ENCODE measurements at regions not wholly inside any gene's neighbourhood (a gene's known extent, or its start where the extent isn't known, plus 50 kb on each side); places are given as distances from the start of the nearest gene placed in this dataset.
"Not testable (repeated sequence)": the region's sequence is repeated elsewhere in the genome, so short reads cannot be mapped to it uniquely, and the experiment has no call there.

DNA sequence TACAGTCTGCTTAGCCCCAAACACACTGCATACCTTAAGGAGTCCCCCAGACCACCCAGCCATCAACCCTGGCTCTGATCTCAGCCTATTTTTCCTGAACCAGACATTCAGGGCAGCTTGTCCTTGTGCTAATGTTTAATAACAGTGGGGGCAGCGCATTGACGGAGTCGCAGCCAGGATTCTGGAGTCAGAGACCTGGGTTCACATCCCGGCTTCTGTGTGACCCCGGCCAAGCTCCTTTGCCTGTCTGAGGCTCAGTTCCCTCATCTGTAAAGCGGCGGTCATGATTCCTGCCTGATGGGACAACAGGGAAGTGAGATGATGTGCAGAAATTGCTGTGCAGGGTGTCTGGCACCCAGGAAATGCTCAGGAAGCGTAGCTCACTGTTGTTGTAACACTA is 63.1 kb downstream of the MATN1 start:
- DNase-seq, result no peak
- Histone ChIP-seq H3K4me2 (ENCODE audit: low read depth, low read length, poor library complexity, severe bottlenecking) (no peak overlapping the region), H3K36me3 (ENCODE audit: insufficient read depth, low read length) (no peaks in the 10 kb centered on the region), H3K9ac (ENCODE audit: low read length) (no peak overlapping the region), H3K27ac (ENCODE audit: low read length) (no peak overlapping the region), H3K27me3 (ENCODE audit: low read length) (no peaks in the 10 kb centered on the region), H3K4me1 (ENCODE audit: low read length) (peaks cover 24% of the 10 kb centered on the region), H3K9me2 (replicated peaks; ENCODE audit: insufficient read depth, low read length) (no peaks in the 10 kb centered on the region), H3K9me3 (ENCODE audit: low read length) (peaks cover 3% of the 10 kb centered on the region; the same call in 1 of the 2 replicates), H4K20me1 (ENCODE audit: insufficient read depth, low read depth, low read length) (no peaks in the 10 kb centered on the region), H3K4me3 (ENCODE audit: low read length) (no peak overlapping the region), H2AFZ (ENCODE audit: low read length) (0 out of 2 replicates have a peak overlapping the region, but pooled peaks have one; percentile 40), H3K79me2 (ENCODE audit: low read length) (no peaks in the 10 kb centered on the region)

DNA sequence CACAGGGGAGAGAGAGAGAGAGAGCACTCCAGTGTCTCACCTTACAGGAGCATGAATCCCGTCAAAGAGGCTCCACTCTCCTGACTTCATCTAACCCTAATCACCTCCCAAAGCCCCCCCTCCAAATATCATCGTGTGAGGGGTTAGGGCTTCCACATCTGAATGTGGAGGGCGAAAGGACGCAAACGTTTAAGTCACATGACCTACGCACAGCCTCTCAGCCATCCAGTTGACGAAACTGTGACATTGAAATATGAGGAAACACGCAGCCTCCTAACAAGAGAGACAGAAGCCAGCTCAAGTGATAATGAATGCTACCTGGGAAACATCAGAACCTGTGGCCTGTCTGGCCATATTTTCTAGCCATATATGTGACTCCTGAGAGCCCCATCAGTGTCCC is 63.7 kb downstream of the MATN1 start:
- Histone ChIP-seq H4K20me1 (ENCODE audit: insufficient read depth, low read depth, low read length) (no peaks in the 10 kb centered on the region), H3K27ac (ENCODE audit: low read length) (no peak overlapping the region), H3K9me2 (replicated peaks; ENCODE audit: insufficient read depth, low read length) (no peaks in the 10 kb centered on the region), H3K36me3 (ENCODE audit: insufficient read depth, low read length) (no peaks in the 10 kb centered on the region), H2AFZ (ENCODE audit: low read length) (0 out of 2 replicates have a peak overlapping the region, but pooled peaks have one; percentile 40), H3K79me2 (ENCODE audit: low read length) (no peaks in the 10 kb centered on the region), H3K4me3 (ENCODE audit: low read length) (no peak overlapping the region), H3K4me2 (ENCODE audit: low read depth, low read length, poor library complexity, severe bottlenecking) (peak overlapping the region; percentile 30), H3K9ac (ENCODE audit: low read length) (no peak overlapping the region), H3K27me3 (ENCODE audit: low read length) (no peaks in the 10 kb centered on the region), H3K9me3 (ENCODE audit: low read length) (peaks cover 6% of the 10 kb centered on the region; the same call in 1 of the 2 replicates), H3K4me1 (ENCODE audit: low read length) (peaks cover 24% of the 10 kb centered on the region)
- DNase-seq, result peak; percentile 58

DNA sequence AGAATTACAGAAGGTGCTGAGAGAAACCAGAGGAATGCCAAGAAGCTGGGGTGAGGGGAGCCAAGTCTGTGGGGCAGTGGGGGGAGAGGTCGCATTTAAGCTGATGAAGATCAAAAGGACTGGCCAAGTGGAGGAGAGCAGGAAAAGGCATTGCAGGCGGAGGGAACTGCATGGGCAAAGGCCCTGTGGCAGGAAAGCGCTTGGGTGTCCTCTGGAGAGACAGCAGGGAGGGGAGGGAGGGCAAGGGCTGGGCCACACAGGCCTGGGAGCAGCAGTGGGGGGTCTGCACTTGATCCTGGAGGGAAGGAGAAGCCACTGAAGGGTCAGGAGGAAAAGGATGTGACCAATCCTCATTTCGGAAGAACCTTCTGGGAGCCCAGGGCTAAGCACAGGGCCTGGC is 65.0 kb downstream of the MATN1 start:
- peaks cover 24% of the 10 kb centered on the region for H3K4me1 ChIP-seq (ENCODE audit: low read length)

DNA sequence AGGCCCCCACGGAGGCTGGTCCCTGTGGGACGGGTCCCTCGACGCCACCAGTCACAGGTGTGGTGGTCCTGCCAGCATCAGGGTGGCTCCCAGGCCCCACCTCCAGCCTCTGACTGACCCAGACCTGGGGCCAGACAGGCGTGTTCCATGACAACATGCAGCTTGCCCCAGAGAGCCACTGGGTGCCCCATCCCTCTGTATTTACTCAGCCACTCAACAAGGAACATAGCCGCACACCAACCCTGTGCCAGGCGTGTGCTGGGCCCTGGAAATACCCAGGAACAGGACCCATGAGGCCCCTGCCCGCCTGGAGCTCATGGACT is 65.4 kb downstream of the MATN1 start:
- H3K27ac ChIP-seq (ENCODE audit: low read length), result no peak overlapping the region
- H3K79me2 ChIP-seq (ENCODE audit: low read length), result no peaks in the 10 kb centered on the region
- H3K36me3 ChIP-seq (ENCODE audit: insufficient read depth, low read length), result no peaks in the 10 kb centered on the region
- no peak overlapping the region for H3K4me2 ChIP-seq (ENCODE audit: low read depth, low read length, poor library complexity, severe bottlenecking)
- H3K27me3 ChIP-seq (ENCODE audit: low read length), result no peaks in the 10 kb centered on the region
- H3K4me3 ChIP-seq (ENCODE audit: low read length), result no peak overlapping the region
- DNase-seq, result no peak
- H3K4me1 ChIP-seq (ENCODE audit: low read length), result peaks cover 23% of the 10 kb centered on the region
- no peaks in the 10 kb centered on the region for H4K20me1 ChIP-seq (ENCODE audit: insufficient read depth, low read depth, low read length)
- no peak overlapping the region for H2AFZ ChIP-seq (ENCODE audit: low read length)
- no peak overlapping the region for H3K9ac ChIP-seq (ENCODE audit: low read length)
- H3K9me2 ChIP-seq (replicated peaks; ENCODE audit: insufficient read depth, low read length), result no peaks in the 10 kb centered on the region
- H3K9me3 ChIP-seq (ENCODE audit: low read length), result peaks cover 6% of the 10 kb centered on the region; the same call in 1 of the 2 replicates

More for the DNA sequence above, 65.0 kb downstream of the MATN1 start:
- not testable (repeated sequence) for H3K9me3 ChIP-seq (ENCODE audit: low read length); H3K36me3 ChIP-seq (ENCODE audit: insufficient read depth, low read length); H3K79me2 ChIP-seq (ENCODE audit: low read length); H4K20me1 ChIP-seq (ENCODE audit: insufficient read depth, low read depth, low read length); H2AFZ ChIP-seq (ENCODE audit: low read length); DNase-seq; H3K27me3 ChIP-seq (ENCODE audit: low read length); H3K27ac ChIP-seq (ENCODE audit: low read length); H3K9ac ChIP-seq (ENCODE audit: low read length); H3K4me3 ChIP-seq (ENCODE audit: low read length); H3K9me2 ChIP-seq (replicated peaks; ENCODE audit: insufficient read depth, low read length); H3K4me2 ChIP-seq (ENCODE audit: low read depth, low read length, poor library complexity, severe bottlenecking)

DNA sequence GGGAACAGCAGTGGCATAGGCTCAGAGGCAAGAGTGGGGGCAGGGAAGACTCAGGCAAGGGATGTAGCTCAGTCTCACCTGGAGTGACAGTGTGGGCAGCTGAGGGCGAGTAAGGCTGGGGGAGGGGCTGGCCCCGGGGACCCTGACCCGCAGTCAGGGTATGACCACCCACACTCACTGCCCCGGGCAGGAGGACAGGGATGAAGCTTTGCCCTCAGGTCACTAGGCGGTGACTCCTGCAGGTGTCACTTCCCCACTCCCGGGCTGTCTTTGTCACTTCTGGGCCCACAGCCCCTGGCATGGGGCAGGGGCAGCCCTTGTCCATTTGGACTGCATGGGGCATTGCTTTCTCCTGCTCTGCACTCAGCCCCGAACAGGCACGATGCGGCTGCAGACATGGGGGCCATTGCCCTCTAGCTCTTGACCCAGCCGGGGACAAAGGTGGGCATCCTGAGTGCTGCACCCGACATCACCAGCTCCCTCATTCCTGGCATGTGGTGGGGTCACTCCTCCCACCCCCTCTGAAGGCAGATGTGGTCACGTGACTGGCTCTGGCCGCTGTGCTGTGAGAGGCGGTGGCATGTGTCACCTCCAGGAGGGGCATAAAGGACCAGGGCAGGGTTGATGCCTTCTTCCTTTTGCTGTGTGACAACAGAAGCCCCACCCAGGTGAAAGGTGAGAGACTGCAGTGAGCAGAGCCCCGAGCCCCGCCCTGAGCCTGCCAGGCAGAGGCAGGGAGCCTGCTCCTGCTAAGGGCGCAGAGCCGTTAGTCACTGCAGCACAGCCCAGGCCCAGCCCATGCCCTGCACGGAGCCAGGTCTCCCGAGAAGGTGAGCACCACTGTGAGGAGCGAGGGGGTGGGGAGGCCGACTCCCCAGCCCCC is 66.0 kb downstream of the MATN1 start:
- H3K9me3 ChIP-seq (ENCODE audit: low read length), result peaks cover 6% of the 10 kb centered on the region; the same call in 1 of the 2 replicates

DNA sequence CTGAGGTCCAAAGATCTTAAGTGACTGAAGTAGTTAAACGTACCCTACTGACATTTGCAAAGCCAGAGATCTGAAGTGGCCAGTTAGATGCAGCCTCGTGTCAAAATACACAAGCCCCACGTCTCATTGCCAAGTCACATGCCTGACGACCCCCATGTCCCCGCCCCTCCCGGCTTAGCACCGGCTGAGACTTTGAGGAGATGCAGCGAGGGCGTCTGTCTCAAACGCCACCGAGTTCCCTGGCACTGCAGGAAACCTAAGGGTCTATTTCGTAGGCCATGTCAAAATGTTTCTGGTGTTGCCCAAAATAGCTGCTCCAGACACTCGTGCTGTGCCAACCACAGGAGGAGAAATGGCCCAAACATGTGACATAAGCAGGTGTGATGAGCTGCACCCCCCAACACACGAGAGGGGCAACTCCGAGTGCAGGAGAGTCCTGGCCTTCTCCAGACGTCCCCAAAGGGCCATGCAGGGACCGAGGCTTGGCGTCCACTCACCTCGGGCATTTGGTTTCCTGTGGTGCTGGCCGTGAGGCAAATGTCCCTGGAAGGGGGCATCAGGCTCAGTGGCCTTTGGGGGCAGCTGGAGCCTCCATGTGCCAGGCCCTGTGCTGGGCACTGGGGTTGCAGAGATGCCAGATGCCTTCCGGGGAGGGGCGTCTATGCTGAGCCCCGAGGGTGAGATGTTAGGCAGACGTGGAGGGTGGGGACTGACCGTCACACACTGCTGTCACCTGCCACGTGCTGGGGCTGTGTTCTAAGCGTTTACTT is 67.0 kb downstream of the MATN1 start:
- H4K20me1 ChIP-seq (ENCODE audit: insufficient read depth, low read depth, low read length), result no peaks in the 10 kb centered on the region
- no peak overlapping the region for H3K4me3 ChIP-seq (ENCODE audit: low read length)
- H3K9me2 ChIP-seq (replicated peaks; ENCODE audit: insufficient read depth, low read length), result no peaks in the 10 kb centered on the region
- H3K27ac ChIP-seq (ENCODE audit: low read length), result no peak overlapping the region
- peaks cover 6% of the 10 kb centered on the region; the same call in 1 of the 2 replicates for H3K9me3 ChIP-seq (ENCODE audit: low read length)
- DNase-seq, result no peak
- H3K27me3 ChIP-seq (ENCODE audit: low read length), result no peaks in the 10 kb centered on the region
- no peaks in the 10 kb centered on the region for H3K79me2 ChIP-seq (ENCODE audit: low read length)
- H3K4me1 ChIP-seq (ENCODE audit: low read length), result peaks cover 20% of the 10 kb centered on the region
- no peak overlapping the region for H3K4me2 ChIP-seq (ENCODE audit: low read depth, low read length, poor library complexity, severe bottlenecking)
- no peaks in the 10 kb centered on the region for H3K36me3 ChIP-seq (ENCODE audit: insufficient read depth, low read length)
- no peak overlapping the region for H2AFZ ChIP-seq (ENCODE audit: low read length)
- no peak overlapping the region for H3K9ac ChIP-seq (ENCODE audit: low read length)

More for the DNA sequence above, 66.0 kb downstream of the MATN1 start:
- H3K79me2 ChIP-seq (ENCODE audit: low read length), result no peaks in the 10 kb centered on the region
- H3K9me2 ChIP-seq (replicated peaks; ENCODE audit: insufficient read depth, low read length), result no peaks in the 10 kb centered on the region
- no peak overlapping the region for H2AFZ ChIP-seq (ENCODE audit: low read length)
- no peaks in the 10 kb centered on the region for H3K36me3 ChIP-seq (ENCODE audit: insufficient read depth, low read length)
- peaks cover 20% of the 10 kb centered on the region for H3K4me1 ChIP-seq (ENCODE audit: low read length)
- no peaks in the 10 kb centered on the region for H3K27me3 ChIP-seq (ENCODE audit: low read length)
- DNase-seq, result no peak
- no peaks in the 10 kb centered on the region for H4K20me1 ChIP-seq (ENCODE audit: insufficient read depth, low read depth, low read length)
- H3K4me3 ChIP-seq (ENCODE audit: low read length), result no peak overlapping the region
- H3K4me2 ChIP-seq (ENCODE audit: low read depth, low read length, poor library complexity, severe bottlenecking), result no peak overlapping the region
- no peak overlapping the region for H3K27ac ChIP-seq (ENCODE audit: low read length)
- H3K9ac ChIP-seq (ENCODE audit: low read length), result no peak overlapping the region

DNA sequence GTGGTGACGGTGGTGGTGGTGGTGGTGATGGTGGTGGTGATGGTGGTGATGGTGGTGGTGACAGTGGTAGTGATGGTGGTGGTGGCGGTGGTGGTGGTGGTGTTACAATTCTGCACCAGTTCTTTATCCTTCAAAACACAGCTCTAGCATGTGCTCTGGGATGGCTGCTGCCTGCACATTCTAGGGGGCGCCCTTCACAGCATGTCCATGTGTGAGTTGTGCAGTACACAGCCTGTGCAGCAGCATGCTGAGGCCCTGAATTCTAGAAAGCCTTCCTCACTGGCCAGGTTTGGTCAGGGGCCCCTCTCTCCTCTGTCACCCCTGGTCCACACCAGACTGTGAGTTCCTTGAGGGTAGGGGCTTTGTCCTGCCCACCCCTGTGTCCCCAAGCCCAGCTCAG is 67.7 kb downstream of the MATN1 start:
- no peaks in the 10 kb centered on the region for H3K9me2 ChIP-seq (replicated peaks; ENCODE audit: insufficient read depth, low read length)
- no peak overlapping the region for H3K4me3 ChIP-seq (ENCODE audit: low read length)
- H3K4me1 ChIP-seq (ENCODE audit: low read length), result peaks cover 20% of the 10 kb centered on the region
- no peak overlapping the region for H3K4me2 ChIP-seq (ENCODE audit: low read depth, low read length, poor library complexity, severe bottlenecking)
- H3K27me3 ChIP-seq (ENCODE audit: low read length), result no peaks in the 10 kb centered on the region
- no peaks in the 10 kb centered on the region for H3K36me3 ChIP-seq (ENCODE audit: insufficient read depth, low read length)
- no peak overlapping the region for H2AFZ ChIP-seq (ENCODE audit: low read length)
- peaks cover 6% of the 10 kb centered on the region; the same call in 1 of the 2 replicates for H3K9me3 ChIP-seq (ENCODE audit: low read length)
- no peaks in the 10 kb centered on the region for H3K79me2 ChIP-seq (ENCODE audit: low read length)
- no peak overlapping the region for H3K27ac ChIP-seq (ENCODE audit: low read length)
- DNase-seq, result no peak
- no peaks in the 10 kb centered on the region for H4K20me1 ChIP-seq (ENCODE audit: insufficient read depth, low read depth, low read length)
- no peak overlapping the region for H3K9ac ChIP-seq (ENCODE audit: low read length)

DNA sequence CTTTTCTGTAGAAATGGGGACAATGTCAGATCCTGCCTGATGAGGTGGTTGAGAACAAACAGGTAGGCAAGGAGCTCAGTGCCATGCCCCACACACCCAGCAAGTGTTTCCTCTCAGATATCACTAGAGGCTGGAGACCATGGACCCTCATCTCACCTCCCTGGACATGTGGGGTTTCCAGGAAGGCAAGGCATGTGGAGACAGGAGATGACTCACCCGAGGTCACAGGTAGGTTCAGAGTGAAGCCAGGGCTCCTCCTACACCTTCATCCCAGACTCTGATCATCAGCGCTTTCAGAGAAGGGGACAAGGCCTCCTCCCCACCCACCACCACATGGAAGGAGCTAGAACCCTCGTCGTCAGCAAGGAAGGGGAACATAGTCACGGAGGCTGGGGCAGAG is 69.2 kb downstream of the MATN1 start:
- Histone ChIP-seq H4K20me1 (ENCODE audit: insufficient read depth, low read depth, low read length) (no peaks in the 10 kb centered on the region), H3K4me1 (ENCODE audit: low read length) (peaks cover 9% of the 10 kb centered on the region), H3K36me3 (ENCODE audit: insufficient read depth, low read length) (no peaks in the 10 kb centered on the region), H2AFZ (ENCODE audit: low read length) (no peak overlapping the region), H3K9ac (ENCODE audit: low read length) (no peak overlapping the region), H3K4me3 (ENCODE audit: low read length) (no peak overlapping the region), H3K27ac (ENCODE audit: low read length) (no peak overlapping the region), H3K9me2 (replicated peaks; ENCODE audit: insufficient read depth, low read length) (no peaks in the 10 kb centered on the region), H3K4me2 (ENCODE audit: low read depth, low read length, poor library complexity, severe bottlenecking) (no peak overlapping the region), H3K79me2 (ENCODE audit: low read length) (no peaks in the 10 kb centered on the region), H3K9me3 (ENCODE audit: low read length) (peaks cover 6% of the 10 kb centered on the region; the same call in 1 of the 2 replicates), H3K27me3 (ENCODE audit: low read length) (no peaks in the 10 kb centered on the region)
- no peak for DNase-seq
